ENCODE measurements at regions not wholly inside any gene's neighbourhood (a gene's known extent, or its start where the extent isn't known, plus 50 kb on each side); places are given as distances from the start of the nearest gene placed in this dataset.

DNA sequence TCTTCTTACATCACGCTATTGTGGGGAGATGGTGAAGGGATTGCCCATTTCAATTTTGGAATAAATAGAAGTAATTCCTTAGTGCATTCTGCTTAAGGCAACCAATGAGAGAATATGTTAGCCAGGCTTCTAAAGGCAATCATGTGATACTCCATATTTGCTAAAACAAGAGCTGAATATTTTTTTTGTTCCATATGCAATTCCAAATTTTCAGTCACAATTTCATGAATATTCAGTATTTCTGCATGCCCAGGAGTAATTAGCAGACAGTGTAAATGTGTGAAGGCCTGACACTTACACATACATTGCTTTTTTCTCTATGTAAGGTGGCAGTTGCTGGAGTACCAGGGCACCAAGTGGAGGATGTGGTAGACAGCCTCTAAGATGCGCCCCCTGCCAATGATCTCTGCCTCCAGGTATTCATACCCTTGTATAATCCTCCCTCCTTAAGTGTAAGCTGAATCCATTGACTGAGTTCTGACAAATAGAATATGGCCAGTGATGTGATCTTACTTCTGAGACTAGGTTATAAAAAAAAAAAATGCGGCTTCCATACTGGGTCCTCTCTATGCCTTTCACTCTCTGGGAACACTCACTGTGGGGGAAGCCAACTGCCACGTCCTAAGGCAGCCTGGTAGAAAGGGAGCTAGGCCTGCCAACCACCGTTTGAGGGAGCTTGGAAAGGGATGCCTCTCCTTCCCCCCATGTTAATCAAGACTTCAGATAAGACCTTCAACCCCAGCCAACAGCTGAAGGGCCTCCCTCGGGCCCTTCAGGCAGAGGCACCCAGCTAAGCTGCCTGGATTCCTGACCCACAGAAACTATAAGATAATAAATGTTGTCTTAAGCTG lies 62.7 kb upstream of the PTGR2 start:
- TF ChIP-seq, protein P1, sequence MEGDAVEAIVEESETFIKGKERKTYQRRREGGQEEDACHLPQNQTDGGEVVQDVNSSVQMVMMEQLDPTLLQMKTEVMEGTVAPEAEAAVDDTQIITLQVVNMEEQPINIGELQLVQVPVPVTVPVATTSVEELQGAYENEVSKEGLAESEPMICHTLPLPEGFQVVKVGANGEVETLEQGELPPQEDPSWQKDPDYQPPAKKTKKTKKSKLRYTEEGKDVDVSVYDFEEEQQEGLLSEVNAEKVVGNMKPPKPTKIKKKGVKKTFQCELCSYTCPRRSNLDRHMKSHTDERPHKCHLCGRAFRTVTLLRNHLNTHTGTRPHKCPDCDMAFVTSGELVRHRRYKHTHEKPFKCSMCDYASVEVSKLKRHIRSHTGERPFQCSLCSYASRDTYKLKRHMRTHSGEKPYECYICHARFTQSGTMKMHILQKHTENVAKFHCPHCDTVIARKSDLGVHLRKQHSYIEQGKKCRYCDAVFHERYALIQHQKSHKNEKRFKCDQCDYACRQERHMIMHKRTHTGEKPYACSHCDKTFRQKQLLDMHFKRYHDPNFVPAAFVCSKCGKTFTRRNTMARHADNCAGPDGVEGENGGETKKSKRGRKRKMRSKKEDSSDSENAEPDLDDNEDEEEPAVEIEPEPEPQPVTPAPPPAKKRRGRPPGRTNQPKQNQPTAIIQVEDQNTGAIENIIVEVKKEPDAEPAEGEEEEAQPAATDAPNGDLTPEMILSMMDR (IDR thresholded peaks at IDR 0.05): no peak
- TF ChIP-seq EP300 (IDR thresholded peaks at IDR 0.05): no peak
